Tibial nerve (tissue), 4 donors: ENCODE measurements at regions not wholly inside any gene's neighbourhood (a gene's known extent, or its start where the extent isn't known, plus 50 kb on each side); places are given as distances from the start of the nearest gene placed in this dataset.

Experiments
- DNase-seq, 2 donors: peaks; one replicate each; pipeline ENCODE4 v3.0.0-alpha.2; 2019; ENCODE audit warnings: low spot score in 2 of 2
- H3K27ac ChIP-seq, 4 donors: fragments of 200-600 bp; sonication (generic) in 3 of 4; one replicate each; pipeline ENCODE4 v1.5.1; 2017 to 2019; ENCODE audit warnings: mild to moderate bottlenecking in 1 of 4
- H3K27me3 ChIP-seq, 2 donors: fragments of 200-600 bp; sonication (generic) in 1 of 2; one replicate each; pipeline versions ENCODE4 v1.5.1 to v1.6.0; 2017 to 2019
- H3K36me3 ChIP-seq, 3 donors: fragments of 200-600 bp; sonication (generic); one replicate each; pipeline ENCODE4 v1.5.1; 2018 to 2019
- H3K4me1 ChIP-seq, 4 donors: fragments of 200-600 bp; sonication (generic) in 3 of 4; one replicate each; pipeline ENCODE4 v1.5.1; 2017 to 2019
- H3K4me3 ChIP-seq, 4 donors: fragments of 200-600 bp; sonication (generic) in 3 of 4; one replicate each; pipeline ENCODE4 v1.5.1; 2017 to 2019; ENCODE audit warnings: mild to moderate bottlenecking in 1 of 4, moderate library complexity in 1 of 4
- H3K9me3 ChIP-seq, 4 donors: fragments of 200-600 bp; sonication (generic) in 3 of 4; one replicate each; pipeline ENCODE4 v1.5.1; 2017 to 2019
- CTCF ChIP-seq, 5 experiments: fragments of 200-600 bp in 3 of 5; fragments of 450-650 bp in 2 of 5; sonication (generic) in 3 of 5; IDR thresholded peaks; one replicate each; pipeline ENCODE4 v1.5.1; 2016 to 2019; ENCODE audit warnings: antibody characterized with exemption in 5 of 5, mild to moderate bottlenecking in 3 of 5, moderate library complexity in 2 of 5
- EP300 ChIP-seq, 2 donors: sonication (generic); formaldehyde crosslinking; IDR thresholded peaks; one replicate each; pipeline ENCODE4 v1.6.1; 2017; ENCODE audit warnings: antibody characterized with exemption in 2 of 2, mild to moderate bottlenecking in 1 of 2
- POLR2A ChIP-seq, 2 donors: fragments of 450-650 bp; IDR thresholded peaks; one replicate each; pipeline ENCODE4 v1.6.1; 2017; ENCODE audit warnings: antibody characterized with exemption in 2 of 2, mild to moderate bottlenecking in 2 of 2, moderate library complexity in 2 of 2
- WGBS, 2 donors: methylation state at CpG; one replicate each; pipeline ENCODE4 v1.1.5; 2018; 5-methylcytosine and 5-hydroxymethylcytosine counted together

DNA sequence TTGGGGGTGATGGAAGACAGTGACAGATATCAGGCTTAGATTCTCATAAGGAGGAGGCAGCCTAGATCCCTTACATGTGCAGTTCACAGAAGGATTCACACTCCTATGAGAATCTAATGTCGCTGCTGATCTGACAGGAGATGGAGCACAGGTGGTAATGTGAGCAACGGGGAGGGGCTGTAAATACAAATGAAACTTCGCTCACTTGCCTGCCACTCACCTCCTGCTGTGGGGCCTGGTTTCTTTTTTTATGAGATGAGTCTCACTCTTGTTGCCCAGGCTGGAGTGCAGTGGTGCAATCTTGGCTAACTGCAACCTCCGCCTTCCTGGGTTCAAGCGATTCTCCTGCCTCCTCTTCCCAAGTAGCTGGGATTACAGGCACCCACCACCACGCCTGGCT is 258.6 kb downstream of the EN1 start:
- WGBS, 2 donors = 69 to 72% methylated on average over 6 of the region's 6 CpGs
- Histone ChIP-seq H3K4me3 (no peak overlapping the region), H3K4me1 (no peaks in the 10 kb centered on the region), H3K9me3 (no peaks in the 10 kb centered on the region), H3K27me3 (no peaks in the 10 kb centered on the region), H3K27ac (no peak overlapping the region), H3K36me3 (no peaks in the 10 kb centered on the region)
- TF ChIP-seq EP300 (IDR thresholded peaks at IDR 0.05) (no peak), POLR2A (IDR thresholded peaks at IDR 0.05) (no peak), CTCF (IDR thresholded peaks at IDR 0.05) (no peak)
- DNase-seq = no peak

DNA sequence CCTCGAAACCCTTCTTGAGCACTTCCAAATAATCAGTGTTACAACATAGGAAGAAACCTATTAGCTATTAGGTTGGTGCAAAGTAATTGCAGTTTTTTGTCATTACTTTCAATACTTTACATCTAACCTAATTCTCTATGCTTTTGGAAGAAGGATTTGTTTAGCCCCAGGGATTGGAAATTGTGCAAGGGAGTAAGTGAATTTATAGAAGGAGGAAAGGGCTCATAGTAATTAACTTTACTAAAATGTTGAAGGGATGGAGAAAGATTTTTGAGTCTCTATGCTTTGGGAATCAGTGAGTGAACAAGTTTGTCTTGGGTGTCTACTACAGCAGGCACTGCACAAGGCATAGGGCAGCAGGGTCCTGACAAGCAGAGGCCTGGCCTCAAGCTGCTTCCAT is 261.1 kb downstream of the EN1 start:
- no peaks in the 10 kb centered on the region for H3K4me1 ChIP-seq
- no peak for DNase-seq
- TF ChIP-seq POLR2A (IDR thresholded peaks at IDR 0.05) (no peak), EP300 (IDR thresholded peaks at IDR 0.05) (no peak), CTCF (IDR thresholded peaks at IDR 0.05) (no peak)
- no peaks in the 10 kb centered on the region for H3K36me3 ChIP-seq
- no peaks in the 10 kb centered on the region for H3K27me3 ChIP-seq
- WGBS, 2 donors = 78 to 86% methylated on average over 1 of the region's 1 CpG
- H3K4me3 ChIP-seq = no peak overlapping the region
- no peaks in the 10 kb centered on the region for H3K9me3 ChIP-seq
- no peak overlapping the region for H3K27ac ChIP-seq

- DNase-seq = no peak
- WGBS, 2 donors = 61 to 63% methylated on average over 6 of the region's 6 CpGs
- H3K27ac ChIP-seq = no peak overlapping the region
- no peaks in the 10 kb centered on the region for H3K9me3 ChIP-seq
- no peaks in the 10 kb centered on the region for H3K4me1 ChIP-seq
- H3K36me3 ChIP-seq = no peaks in the 10 kb centered on the region
- H3K27me3 ChIP-seq = no peaks in the 10 kb centered on the region
- TF ChIP-seq CTCF (IDR thresholded peaks at IDR 0.05) (no peak), EP300 (IDR thresholded peaks at IDR 0.05) (no peak), POLR2A (IDR thresholded peaks at IDR 0.05) (no peak)
- H3K4me3 ChIP-seq = no peak overlapping the region
Measured at GRCh38 chr2:118584877-118585276, 262.6 kb downstream of the EN1 start.

- WGBS, 2 donors = 48 to 55% methylated on average over 4 of the region's 4 CpGs
Measured at GRCh38 chr2:118584062-118584749, 263.2 kb downstream of the EN1 start.

DNA sequence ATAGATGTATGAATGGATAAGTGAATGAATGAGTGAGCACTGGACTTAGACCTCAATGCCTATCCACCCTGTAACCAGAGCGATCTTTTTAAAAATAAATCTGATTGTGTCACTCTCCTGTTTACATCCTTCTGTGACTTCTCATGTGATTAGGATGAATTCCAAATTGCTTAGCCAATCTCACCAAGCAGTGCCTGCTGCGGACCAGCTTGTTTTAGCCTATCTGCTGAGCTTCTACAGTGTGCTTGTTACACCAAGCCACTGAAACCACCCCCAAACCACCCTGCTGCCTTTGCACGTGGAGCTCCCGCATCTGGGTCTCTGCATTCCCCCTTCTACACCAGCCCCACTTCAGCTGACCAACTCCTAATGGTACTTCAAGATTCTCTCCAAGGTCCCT is 265.4 kb downstream of the EN1 start:
- no peaks in the 10 kb centered on the region for H3K27me3 ChIP-seq
- H3K4me1 ChIP-seq = no peaks in the 10 kb centered on the region
- no peaks in the 10 kb centered on the region for H3K36me3 ChIP-seq
- H3K4me3 ChIP-seq = no peak overlapping the region
- H3K27ac ChIP-seq = no peak overlapping the region
- 87 to 92% methylated on average over 4 of the region's 4 CpGs for WGBS, 2 donors
- no peaks in the 10 kb centered on the region for H3K9me3 ChIP-seq
- TF ChIP-seq EP300 (IDR thresholded peaks at IDR 0.05) (no peak), CTCF (IDR thresholded peaks at IDR 0.05) (no peak), POLR2A (IDR thresholded peaks at IDR 0.05) (no peak)
- DNase-seq = no peak

More at GRCh38 chr2:118584062-118584749, 263.2 kb downstream of the EN1 start:
- Histone ChIP-seq H3K36me3 (no peaks in the 10 kb centered on the region), H3K27ac (no peak overlapping the region), H3K27me3 (no peaks in the 10 kb centered on the region), H3K4me1 (no peaks in the 10 kb centered on the region), H3K4me3 (no peak overlapping the region), H3K9me3 (no peaks in the 10 kb centered on the region)
- TF ChIP-seq CTCF (IDR thresholded peaks at IDR 0.05) = no peak
- TF ChIP-seq POLR2A (IDR thresholded peaks at IDR 0.05) = no peak
- no peak for TF ChIP-seq EP300 (IDR thresholded peaks at IDR 0.05)
- DNase-seq = no peak
